ENCODE measurements at regions not wholly inside any gene's neighbourhood (a gene's known extent, or its start where the extent isn't known, plus 50 kb on each side); places are given as distances from the start of the nearest gene placed in this dataset.

GRCh38 chr15:35307676-35308075 is 222.6 kb upstream of the NANOGP8 start:
- TF ChIP-seq GATA2 (IDR thresholded peaks at IDR 0.05; ENCODE audit: low read depth, low read length), result no peak
- TF ChIP-seq GATA3 (IDR thresholded peaks at IDR 0.05; ENCODE audit: low read depth, low read length), result no peak

Measured in SH-SY5Y (cell line).